ENCODE measurements at regions not wholly inside any gene's neighbourhood (a gene's known extent, or its start where the extent isn't known, plus 50 kb on each side); places are given as distances from the start of the nearest gene placed in this dataset.

DNA sequence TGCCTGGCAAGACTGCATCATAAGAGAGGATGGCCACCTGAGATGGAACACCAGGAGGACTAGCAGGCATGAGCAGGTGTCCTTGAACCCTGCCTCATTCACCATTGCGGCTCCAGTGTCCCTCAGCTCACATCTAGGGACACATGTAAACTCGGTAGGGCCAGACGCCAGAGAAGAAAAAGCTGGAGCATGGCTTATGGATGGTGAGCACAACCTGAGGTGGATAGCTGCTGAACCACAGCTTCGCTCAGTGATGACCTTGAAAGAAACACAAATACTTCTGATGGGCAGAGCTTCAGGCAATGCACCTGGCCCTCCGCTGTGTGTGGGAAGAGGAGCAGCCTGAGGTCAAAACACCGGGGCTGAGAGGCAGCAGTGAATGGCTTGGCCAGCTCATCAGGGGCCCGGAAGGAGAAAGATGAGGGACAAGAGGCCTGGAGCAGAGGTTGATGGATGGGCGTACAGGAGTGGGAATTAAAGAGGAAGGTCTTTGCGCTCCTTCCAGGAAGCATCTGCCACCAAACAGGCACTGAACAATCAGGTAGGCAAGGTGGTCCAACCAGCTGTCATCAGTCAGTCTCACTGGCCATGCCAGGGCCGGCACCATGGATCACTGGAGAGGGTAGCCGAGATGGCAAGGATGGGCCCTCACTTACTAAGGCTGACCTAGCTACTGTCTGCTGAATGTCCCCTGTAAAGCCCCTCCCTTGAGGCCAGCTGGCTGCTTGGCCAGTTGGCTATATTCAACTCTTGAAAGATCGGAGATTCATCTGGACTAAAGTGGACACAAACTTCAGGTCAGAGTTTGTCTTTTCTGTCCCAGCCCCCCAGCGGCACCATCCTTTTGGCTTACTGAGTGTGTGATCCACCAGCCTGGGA is 89.7 kb downstream of the MYEOV start:
- no peak for TF ChIP-seq POU2F2 (IDR thresholded peaks at IDR 0.05; ENCODE audit: low read depth, low read length)
- no peak for TF ChIP-seq POLR2AphosphoS5 (IDR thresholded peaks at IDR 0.05; ENCODE audit: low read depth, low read length)
- no peak for TF ChIP-seq SPI1 (IDR thresholded peaks at IDR 0.05; ENCODE audit: low read depth, low read length)
- TF ChIP-seq TAF1 (IDR thresholded peaks at IDR 0.05; ENCODE audit: low read depth, low read length) = no peak
- TF ChIP-seq POLR2A (IDR thresholded peaks at IDR 0.05; ENCODE audit: low read depth, low read length) = no peak
- no peak for TF ChIP-seq PAX5 (IDR thresholded peaks at IDR 0.05; ENCODE audit: insufficient read depth, low read length, severe bottlenecking)
- FAIRE-seq (no peak), DNase-seq (ENCODE audit: insufficient read length, low spot score) (no peak)

DNA sequence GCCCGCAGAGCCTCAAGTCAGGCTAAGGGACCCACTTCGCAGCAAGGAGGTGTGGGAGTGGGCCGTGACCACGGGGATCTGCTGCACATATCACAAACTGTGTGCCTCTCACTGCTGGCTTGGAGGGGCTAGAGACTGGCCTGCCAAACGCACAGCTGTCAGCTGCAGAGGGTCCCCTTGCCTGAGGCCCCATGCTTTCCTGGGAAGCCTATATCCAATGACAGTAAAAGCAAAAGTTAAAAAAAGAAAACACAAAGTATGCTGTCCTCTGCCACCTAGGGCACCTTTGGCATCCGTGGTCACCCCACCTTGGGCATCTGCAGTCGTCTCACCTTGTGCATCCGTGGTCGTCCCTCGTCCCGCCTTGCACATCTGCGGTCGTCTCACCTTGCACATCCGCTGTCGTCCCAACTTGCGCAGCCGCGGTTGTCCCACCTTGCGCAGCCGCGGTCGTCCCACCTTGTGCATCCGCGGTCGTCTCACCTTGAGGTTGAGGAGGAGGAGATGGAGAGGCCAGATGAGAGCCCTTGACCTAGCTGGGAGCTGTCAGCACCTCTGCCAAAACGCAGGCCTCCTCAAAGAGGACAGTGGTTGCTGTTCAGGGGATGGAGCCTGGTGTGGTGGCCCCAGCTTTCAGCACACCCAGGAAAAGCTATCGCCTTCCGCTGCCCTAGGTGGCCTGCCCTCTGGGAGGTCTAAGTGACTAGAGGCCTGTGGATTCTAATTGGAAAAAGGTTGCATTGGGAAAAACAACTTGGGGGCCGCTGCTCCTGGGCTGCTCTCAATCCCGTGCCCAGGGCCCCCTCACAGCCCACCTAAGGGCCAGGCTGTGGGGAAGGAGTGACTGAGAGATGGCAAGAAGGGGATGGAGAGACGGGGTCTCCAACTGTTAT is 90.5 kb downstream of the MYEOV start:
- TF ChIP-seq TAF1 (IDR thresholded peaks at IDR 0.05; ENCODE audit: low read depth, low read length) (no peak), POU2F2 (IDR thresholded peaks at IDR 0.05; ENCODE audit: low read depth, low read length) (no peak), SPI1 (IDR thresholded peaks at IDR 0.05; ENCODE audit: low read depth, low read length) (no peak), POLR2AphosphoS5 (IDR thresholded peaks at IDR 0.05; ENCODE audit: low read depth, low read length) (no peak), PAX5 (IDR thresholded peaks at IDR 0.05; ENCODE audit: insufficient read depth, low read length, severe bottlenecking) (no peak), POLR2A (IDR thresholded peaks at IDR 0.05; ENCODE audit: low read depth, low read length) (no peak)
- FAIRE-seq (no peak), DNase-seq (ENCODE audit: insufficient read length, low spot score) (no peak)

DNA sequence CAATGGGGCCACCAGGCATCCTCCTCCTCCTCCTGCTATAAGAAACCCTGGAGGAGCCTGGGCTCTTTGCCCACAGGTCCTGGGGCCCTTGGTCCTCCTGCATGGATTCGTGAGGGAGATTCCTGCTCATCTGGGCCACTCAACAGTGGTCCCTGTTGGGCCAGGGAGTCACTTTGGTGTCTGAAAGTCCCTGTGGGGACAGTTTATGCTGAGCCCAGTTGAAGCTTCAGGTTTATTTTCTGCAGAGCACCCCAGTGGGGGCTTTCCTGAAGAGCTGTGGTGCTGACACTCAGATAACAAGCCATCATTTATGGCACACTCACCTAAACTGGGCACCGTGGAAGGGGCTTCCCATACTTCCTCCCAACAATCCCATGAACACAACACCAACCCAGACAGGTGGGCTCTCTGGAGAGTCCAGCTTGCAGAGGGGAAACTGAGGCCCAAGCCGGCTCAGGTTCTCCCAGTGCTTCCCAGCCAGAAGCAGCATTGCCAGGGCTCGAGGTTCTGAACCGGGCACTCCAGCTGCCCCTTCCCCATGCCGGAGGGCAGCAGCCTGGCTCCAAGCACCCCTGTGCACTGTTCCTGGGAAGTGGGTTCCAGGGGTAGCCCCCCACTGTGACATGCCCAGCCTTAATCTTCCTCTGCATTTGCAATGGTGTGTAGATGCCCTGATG is 91.3 kb downstream of the MYEOV start:
- no peak for DNase-seq (ENCODE audit: insufficient read length, low spot score)
- TF ChIP-seq PAX5 (IDR thresholded peaks at IDR 0.05; ENCODE audit: insufficient read depth, low read length, severe bottlenecking) = no peak
- FAIRE-seq = no peak

DNA sequence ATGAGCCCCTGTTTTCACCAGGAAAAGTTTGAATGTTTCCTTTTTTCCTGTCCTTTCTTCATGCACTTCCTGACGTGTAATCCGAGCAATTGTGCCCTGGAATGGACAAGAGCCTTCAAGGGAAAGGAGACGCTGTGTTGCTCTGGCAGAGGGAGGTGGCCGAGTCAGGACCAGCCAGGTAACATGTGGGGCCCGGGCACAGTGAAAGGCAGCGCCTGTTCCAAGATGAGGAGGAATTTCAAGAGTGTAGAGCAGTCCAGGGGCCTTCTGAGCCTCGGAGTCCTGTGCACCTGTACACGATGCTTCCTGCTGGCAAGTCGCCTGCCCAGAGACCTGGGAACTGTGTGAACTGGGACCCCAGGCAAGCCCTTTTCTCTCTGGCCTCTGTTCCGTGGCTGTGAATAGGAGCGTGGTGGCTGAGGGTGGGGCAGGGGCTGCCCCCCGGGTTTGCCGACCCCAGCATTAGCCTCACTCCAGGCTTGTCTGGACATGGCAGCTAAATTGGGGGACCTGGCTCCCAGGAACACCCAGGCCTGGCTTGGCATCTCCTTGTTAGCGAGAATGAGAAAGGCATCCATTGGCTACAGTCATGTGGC is 92.0 kb downstream of the MYEOV start:
- DNase-seq (ENCODE audit: insufficient read length, low spot score) (no peak), FAIRE-seq (no peak)
- no peak for TF ChIP-seq POLR2A (IDR thresholded peaks at IDR 0.05; ENCODE audit: low read depth, low read length)
- TF ChIP-seq POLR2AphosphoS5 (IDR thresholded peaks at IDR 0.05; ENCODE audit: low read depth, low read length) = no peak

DNA sequence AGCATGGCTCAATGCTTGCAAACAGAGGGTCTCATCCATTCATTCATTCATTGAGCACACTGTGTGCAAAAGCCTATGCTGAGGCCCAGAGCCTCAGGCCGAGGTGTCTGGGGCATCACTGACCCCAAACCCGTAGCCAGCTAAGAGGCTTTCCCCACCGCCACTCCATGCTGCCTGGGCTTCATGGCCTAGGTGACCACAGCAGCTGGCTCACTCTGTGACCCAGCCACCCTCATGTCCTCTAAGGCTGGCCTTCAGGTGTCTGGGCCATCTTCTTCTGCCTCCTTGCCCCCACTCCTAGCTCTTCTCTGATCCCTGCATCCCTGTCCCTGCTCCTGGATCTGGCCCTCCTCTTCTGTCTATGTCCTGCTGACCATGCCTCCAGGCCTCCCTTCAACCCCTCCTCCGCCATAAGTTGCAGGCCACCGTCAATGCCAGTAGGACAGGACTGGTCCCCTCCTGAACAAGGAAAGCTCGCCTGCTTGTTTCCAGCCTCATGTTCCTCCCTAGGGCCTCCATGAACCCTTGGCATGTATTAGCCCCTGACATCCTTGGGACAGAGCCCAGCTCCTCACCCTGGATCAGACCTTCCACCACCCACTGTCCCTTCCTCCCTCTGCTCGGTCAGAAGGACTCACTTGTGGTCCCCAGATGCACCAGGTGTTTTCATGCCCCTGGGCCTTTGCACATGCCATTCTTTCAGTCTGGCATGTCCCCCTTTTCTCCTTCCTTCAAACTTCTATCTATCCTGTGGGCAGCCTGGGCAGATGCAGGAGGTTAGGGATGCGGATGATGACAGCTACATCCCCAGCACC is 92.8 kb downstream of the MYEOV start:
- TF ChIP-seq POLR2A (IDR thresholded peaks at IDR 0.05; ENCODE audit: low read depth, low read length) (no peak), SPI1 (IDR thresholded peaks at IDR 0.05; ENCODE audit: low read depth, low read length) (no peak)
- FAIRE-seq = no peak
- DNase-seq (ENCODE audit: insufficient read length, low spot score) = no peak

DNA sequence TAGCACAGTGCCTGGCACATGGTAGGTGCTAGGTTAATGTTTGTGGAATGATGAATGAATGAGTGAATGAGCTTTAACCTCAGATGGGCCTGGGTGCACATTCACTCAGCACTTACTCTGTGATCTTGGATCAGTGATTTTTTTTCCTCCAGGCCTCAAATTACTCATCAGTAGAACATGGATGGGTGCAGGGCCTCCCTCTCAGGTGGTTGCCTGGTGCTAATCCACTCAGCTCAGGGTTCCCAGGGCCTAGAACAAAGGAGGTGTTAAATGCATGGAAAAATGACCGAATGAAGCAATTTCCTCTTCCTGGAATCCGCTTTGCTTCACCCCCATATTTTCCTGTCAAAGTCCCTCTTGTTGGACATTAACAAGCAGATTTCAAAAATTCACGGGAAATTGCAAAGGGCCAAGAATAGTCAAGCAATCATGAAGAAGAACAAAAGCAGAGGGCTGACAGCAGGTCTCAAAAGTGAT is 93.5 kb downstream of the MYEOV start:
- no peak for TF ChIP-seq POLR2AphosphoS5 (IDR thresholded peaks at IDR 0.05; ENCODE audit: low read depth, low read length)
- TF ChIP-seq POLR2A (IDR thresholded peaks at IDR 0.05; ENCODE audit: low read depth, low read length) = no peak
- no peak for TF ChIP-seq SPI1 (IDR thresholded peaks at IDR 0.05; ENCODE audit: low read depth, low read length)
- no peak for TF ChIP-seq PAX5 (IDR thresholded peaks at IDR 0.05; ENCODE audit: insufficient read depth, low read length, severe bottlenecking)
- TF ChIP-seq POU2F2 (IDR thresholded peaks at IDR 0.05; ENCODE audit: low read depth, low read length) = no peak
- TF ChIP-seq TAF1 (IDR thresholded peaks at IDR 0.05; ENCODE audit: low read depth, low read length) = no peak
- no peak for DNase-seq (ENCODE audit: insufficient read length, low spot score)
- no peak for FAIRE-seq

DNA sequence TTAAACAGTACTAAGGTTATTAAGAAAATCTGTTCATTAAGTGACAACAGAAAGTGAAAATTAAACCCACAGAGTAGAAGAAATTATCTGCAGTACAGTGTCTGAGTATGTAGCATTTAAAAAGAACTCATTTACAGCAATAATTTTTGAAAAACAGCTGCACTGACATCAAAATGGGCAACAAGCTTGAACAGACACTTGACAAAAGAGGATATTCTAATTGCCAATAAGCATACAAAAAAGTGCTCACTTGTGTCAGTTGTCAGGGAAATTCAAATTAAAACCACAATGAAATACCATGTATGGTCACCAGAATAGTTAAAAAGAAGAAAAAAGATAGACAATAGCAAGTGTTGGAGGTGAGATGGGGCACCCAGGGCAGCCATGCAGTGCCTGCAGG is 93.3 kb upstream of the LINC01488 start:
- no peak for TF ChIP-seq PAX5 (IDR thresholded peaks at IDR 0.05; ENCODE audit: insufficient read depth, low read length, severe bottlenecking)
- TF ChIP-seq POLR2AphosphoS5 (IDR thresholded peaks at IDR 0.05; ENCODE audit: low read depth, low read length) = no peak
- no peak for TF ChIP-seq POLR2A (IDR thresholded peaks at IDR 0.05; ENCODE audit: low read depth, low read length)
- TF ChIP-seq TAF1 (IDR thresholded peaks at IDR 0.05; ENCODE audit: low read depth, low read length) = no peak
- TF ChIP-seq SPI1 (IDR thresholded peaks at IDR 0.05; ENCODE audit: low read depth, low read length) = no peak
- FAIRE-seq = no peak

GRCh38 chr11:69388661-69389060 is 92.8 kb upstream of the LINC01488 start:
- no peak for TF ChIP-seq SPI1 (IDR thresholded peaks at IDR 0.05; ENCODE audit: low read depth, low read length)
- TF ChIP-seq POU2F2 (IDR thresholded peaks at IDR 0.05; ENCODE audit: low read depth, low read length) = no peak
- TF ChIP-seq POLR2A (IDR thresholded peaks at IDR 0.05; ENCODE audit: low read depth, low read length) = no peak
- no peak for TF ChIP-seq PAX5 (IDR thresholded peaks at IDR 0.05; ENCODE audit: insufficient read depth, low read length, severe bottlenecking)
- TF ChIP-seq POLR2AphosphoS5 (IDR thresholded peaks at IDR 0.05; ENCODE audit: low read depth, low read length) = no peak
- no peak for TF ChIP-seq TAF1 (IDR thresholded peaks at IDR 0.05; ENCODE audit: low read depth, low read length)
- FAIRE-seq (no peak), DNase-seq (ENCODE audit: insufficient read length, low spot score) (no peak)

More for the DNA sequence above, 93.3 kb upstream of the LINC01488 start:
- DNase-seq (ENCODE audit: insufficient read length, low spot score) = no peak

Measured in GM12891 (cell line).